Sigmoid colon (tissue), 6 donors: ENCODE measurements at regions not wholly inside any gene's neighbourhood (a gene's known extent, or its start where the extent isn't known, plus 50 kb on each side); places are given as distances from the start of the nearest gene placed in this dataset.

ENCODE experiments used
- DNase-seq: peaks from one replicate; pipeline ENCODE4 v3.0.0-alpha.2; 2019
- H3K27ac ChIP-seq, 4 donors: fragments of 200-600 bp; sonication (generic); one replicate each; pipeline ENCODE4 v1.5.1; 2016 to 2019; ENCODE audit warnings: mild to moderate bottlenecking in 1 of 4
- H3K27me3 ChIP-seq, 3 donors: fragments of 200-600 bp; sonication (generic); one replicate each; pipeline ENCODE4 v1.5.1; 2019; ENCODE audit warnings: mild to moderate bottlenecking in 1 of 3
- H3K36me3 ChIP-seq, 4 donors: fragments of 200-600 bp; sonication (generic); one replicate each; pipeline ENCODE4 v1.5.1; 2016 to 2019
- H3K4me1 ChIP-seq, 4 donors: fragments of 200-600 bp; sonication (generic); one replicate each; pipeline ENCODE4 v1.5.1; 2017 to 2019
- H3K4me3 ChIP-seq, 4 donors: fragments of 200-600 bp; sonication (generic); one replicate each; pipeline ENCODE4 v1.5.1; 2017 to 2019; ENCODE audit warnings: mild to moderate bottlenecking in 2 of 4, moderate library complexity in 1 of 4
- H3K9me3 ChIP-seq, 4 donors: fragments of 200-600 bp in 3 of 4; sonication (generic) in 3 of 4; one replicate each; pipeline versions ENCODE4 v1.5.1 to v1.6.1; 2013 to 2019
- EP300 ChIP-seq, 4 donors: sonication (generic); formaldehyde crosslinking; IDR thresholded peaks; one replicate each; pipeline ENCODE4 v1.6.1; 2017; ENCODE audit warnings: antibody characterized with exemption in 4 of 4
- POLR2A ChIP-seq, 2 donors: fragments of 450-650 bp; IDR thresholded peaks; one replicate each; pipeline ENCODE4 v1.6.1; 2016; ENCODE audit warnings: antibody characterized with exemption in 2 of 2, mild to moderate bottlenecking in 2 of 2, moderate library complexity in 2 of 2
- POLR2AphosphoS5 ChIP-seq, 4 donors: sonication (generic); formaldehyde crosslinking; IDR thresholded peaks; one replicate each; pipeline ENCODE4 v1.6.1; 2017; ENCODE audit warnings: antibody characterized with exemption in 4 of 4
- WGBS, 2 donors: extraction: QIAGEN DNeasy Blood & Tissue Kit; methylation state at CpG; one replicate each; pipeline ENCODE4 v1.1.7; 2013; 5-methylcytosine and 5-hydroxymethylcytosine counted together
- intact Hi-C: fragments of 100-400 bp; cut with DNase I; formaldehyde crosslinking; loops from one replicate; pipeline ENCODE4 v1.15.1; 2023
- TF ChIP-seq, protein P1 (sequence below), 4 experiments: fragments of 450-650 bp in 3 of 4; fragments of 200-600 bp in 1 of 4; IDR thresholded peaks; one replicate each; pipeline ENCODE4 v1.5.1; 2016 to 2019; ENCODE audit warnings: antibody characterized with exemption in 4 of 4, mild to moderate bottlenecking in 3 of 4, moderate library complexity in 2 of 4
- donor health status: healthy with polysubstance abuse.
- donor health status: healthy.

DNA sequence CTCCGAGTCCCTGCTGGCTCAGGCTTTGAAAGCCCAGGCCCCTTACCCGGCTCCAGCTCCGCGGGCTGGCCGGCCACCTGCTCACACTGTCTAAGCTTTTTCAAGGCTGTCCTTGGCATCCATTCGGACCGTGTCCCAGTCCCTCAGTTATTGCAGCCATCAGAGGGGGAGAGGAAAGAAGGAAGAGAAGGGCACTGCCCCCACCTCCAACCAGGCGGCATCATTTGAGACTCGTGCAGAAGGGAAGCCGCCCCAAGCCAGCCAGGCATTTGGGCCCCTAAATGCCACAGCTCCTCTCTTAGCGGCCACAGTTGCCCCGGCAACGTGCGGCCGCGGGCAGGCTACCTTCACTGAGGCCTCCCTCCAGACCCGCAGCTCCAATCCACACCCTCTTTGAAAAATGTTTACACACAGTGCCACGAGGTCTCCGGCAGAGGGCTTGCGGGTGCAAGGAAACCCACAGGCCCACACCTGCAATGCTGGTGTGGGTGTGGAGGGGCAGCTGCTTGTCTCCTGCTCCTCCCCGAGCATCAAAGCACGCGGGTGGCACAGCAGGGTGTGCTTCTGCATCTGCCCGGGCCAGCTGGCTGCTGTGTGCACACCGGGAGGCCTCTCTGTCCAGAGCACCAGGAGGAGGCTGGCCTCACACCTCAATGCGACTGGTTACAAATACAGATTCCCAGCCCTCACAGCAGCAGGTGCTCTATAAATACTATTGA is 124.4 kb downstream of the CTTN start:
- Histone ChIP-seq H3K27ac (no peak overlapping the region), H3K9me3 (no peaks in the 10 kb centered on the region), H3K27me3 (no peaks in the 10 kb centered on the region), H3K4me1 (no peaks in the 10 kb centered on the region), H3K36me3 (no peaks in the 10 kb centered on the region), H3K4me3 (no peak overlapping the region)
- DNase-seq, result no peak
- TF ChIP-seq POLR2AphosphoS5 (IDR thresholded peaks at IDR 0.05) (no peak), EP300 (IDR thresholded peaks at IDR 0.05) (no peak), POLR2A (IDR thresholded peaks at IDR 0.05) (no peak)
- TF ChIP-seq, protein P1, sequence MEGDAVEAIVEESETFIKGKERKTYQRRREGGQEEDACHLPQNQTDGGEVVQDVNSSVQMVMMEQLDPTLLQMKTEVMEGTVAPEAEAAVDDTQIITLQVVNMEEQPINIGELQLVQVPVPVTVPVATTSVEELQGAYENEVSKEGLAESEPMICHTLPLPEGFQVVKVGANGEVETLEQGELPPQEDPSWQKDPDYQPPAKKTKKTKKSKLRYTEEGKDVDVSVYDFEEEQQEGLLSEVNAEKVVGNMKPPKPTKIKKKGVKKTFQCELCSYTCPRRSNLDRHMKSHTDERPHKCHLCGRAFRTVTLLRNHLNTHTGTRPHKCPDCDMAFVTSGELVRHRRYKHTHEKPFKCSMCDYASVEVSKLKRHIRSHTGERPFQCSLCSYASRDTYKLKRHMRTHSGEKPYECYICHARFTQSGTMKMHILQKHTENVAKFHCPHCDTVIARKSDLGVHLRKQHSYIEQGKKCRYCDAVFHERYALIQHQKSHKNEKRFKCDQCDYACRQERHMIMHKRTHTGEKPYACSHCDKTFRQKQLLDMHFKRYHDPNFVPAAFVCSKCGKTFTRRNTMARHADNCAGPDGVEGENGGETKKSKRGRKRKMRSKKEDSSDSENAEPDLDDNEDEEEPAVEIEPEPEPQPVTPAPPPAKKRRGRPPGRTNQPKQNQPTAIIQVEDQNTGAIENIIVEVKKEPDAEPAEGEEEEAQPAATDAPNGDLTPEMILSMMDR (IDR thresholded peaks at IDR 0.05), result no peak
- WGBS, 2 donors, result 35 to 44% methylated on average over 26 of the region's 26 CpGs
- intact Hi-C loops, result no loop called here

DNA sequence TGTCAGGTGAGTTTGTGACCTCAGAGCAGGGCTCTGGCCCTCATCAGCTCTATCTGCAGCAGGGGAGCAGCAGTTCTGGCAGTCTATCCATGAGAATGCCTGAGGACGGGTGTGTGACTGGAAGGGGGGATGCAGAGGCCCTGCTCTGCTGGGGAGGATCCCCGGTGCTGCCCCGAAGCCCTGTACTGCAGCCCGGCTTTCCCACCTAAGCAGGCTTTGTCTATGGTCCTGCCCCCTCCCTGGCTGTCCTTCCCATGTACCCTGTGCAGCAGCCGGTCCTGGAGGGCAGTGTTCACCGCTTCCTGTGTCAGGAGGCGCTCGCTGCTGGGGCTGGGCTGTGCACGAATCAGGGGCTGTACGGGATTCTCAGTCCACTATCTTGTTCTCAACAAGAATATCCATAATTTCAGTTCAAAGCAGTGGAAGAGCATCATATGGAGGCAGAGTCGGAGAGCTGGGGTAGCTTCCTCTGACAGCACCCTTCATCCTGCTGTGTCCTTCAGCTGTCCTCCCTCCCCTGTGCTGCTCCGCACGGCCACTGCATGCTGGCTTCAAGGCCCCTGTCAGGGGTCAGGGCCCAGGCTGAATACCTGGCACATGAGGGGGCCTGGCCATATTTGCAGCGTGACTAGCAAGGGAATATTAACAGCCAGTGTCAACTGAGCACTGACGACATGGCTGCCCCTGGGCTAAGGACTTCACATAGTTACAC is 125.2 kb downstream of the CTTN start:
- intact Hi-C loops, result no loop called here
- Histone ChIP-seq H3K27me3 (no peaks in the 10 kb centered on the region), H3K4me3 (no peak overlapping the region), H3K9me3 (no peaks in the 10 kb centered on the region), H3K36me3 (no peaks in the 10 kb centered on the region), H3K4me1 (no peaks in the 10 kb centered on the region), H3K27ac (no peak overlapping the region)
- DNase-seq, result no peak
- TF ChIP-seq POLR2AphosphoS5 (IDR thresholded peaks at IDR 0.05), result no peak
- TF ChIP-seq EP300 (IDR thresholded peaks at IDR 0.05), result no peak
- TF ChIP-seq, protein P1 (IDR thresholded peaks at IDR 0.05), result no peak
- TF ChIP-seq POLR2A (IDR thresholded peaks at IDR 0.05), result no peak
- WGBS, 2 donors, result 82 to 85% methylated on average over 15 of the region's 15 CpGs

DNA sequence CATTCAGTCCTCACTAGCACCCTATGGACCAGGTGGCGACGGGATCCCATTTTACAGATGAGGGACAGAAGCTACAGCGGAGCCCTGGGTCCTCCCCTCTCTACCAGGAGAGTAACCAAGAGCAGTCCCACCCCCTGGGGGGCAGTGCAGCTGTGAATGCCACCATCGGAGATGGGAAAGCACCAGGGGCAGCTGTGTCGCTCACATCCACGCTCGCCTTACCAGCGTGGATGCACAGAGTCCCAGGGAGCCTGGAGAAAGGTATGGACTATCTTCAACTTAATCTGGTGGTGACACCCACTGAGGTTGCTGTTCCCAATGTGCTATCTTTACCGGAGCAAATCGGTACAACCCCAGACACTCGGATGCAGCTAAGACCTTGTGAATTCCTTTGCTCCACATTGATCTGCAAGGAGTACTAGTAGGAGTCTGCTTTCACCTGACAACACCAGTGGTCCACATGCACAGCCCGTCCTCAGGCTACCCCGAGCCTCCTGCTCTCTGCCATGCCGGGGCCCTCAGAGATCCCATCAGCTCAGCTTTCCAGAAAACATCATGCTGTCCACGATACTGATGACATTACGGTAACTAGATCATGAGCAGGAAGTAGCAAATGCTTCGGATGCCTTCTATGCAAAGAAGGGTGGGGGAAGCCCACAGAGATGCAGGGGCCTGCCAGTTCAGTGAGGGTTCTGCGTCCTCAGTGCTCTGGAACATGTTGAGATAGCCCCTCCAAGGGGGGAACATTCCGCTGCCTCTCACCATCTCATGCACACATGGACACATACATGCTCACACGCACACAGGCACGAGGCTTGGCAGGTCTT is 126.0 kb downstream of the CTTN start:
- H3K9me3 ChIP-seq, result no peaks in the 10 kb centered on the region
- 75 to 85% methylated on average over 21 of the region's 21 CpGs for WGBS, 2 donors
- H3K27me3 ChIP-seq, result no peaks in the 10 kb centered on the region
- no peaks in the 10 kb centered on the region for H3K4me1 ChIP-seq
- H3K36me3 ChIP-seq, result no peaks in the 10 kb centered on the region
- no peak overlapping the region for H3K4me3 ChIP-seq
- H3K27ac ChIP-seq, result no peak overlapping the region
- intact Hi-C loops, result no loop called here
- TF ChIP-seq POLR2AphosphoS5 (IDR thresholded peaks at IDR 0.05) (no peak), EP300 (IDR thresholded peaks at IDR 0.05) (no peak), POLR2A (IDR thresholded peaks at IDR 0.05) (no peak)
- TF ChIP-seq, protein P1 (IDR thresholded peaks at IDR 0.05), result no peak
- no peak for DNase-seq

DNA sequence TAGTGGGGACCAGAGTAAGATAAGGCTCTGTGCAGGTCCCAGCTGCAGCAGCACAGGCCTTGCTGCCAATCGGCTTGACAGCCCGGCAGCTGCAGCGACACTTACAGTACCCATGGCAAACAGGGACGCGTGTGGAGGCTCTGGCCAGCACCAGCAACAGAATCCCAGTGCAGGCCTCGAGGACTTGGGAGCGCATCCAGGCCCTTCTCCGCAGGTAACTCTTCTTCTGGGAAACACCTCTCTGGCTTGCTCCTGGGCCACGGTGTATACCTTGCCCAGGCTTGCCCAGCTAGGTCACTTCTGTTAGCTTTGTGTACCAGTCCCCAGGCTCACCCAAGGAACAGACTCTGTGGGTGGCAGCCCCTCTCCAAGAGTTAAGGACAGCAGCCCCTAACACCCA is 126.7 kb downstream of the CTTN start:
- Histone ChIP-seq H3K36me3 (no peaks in the 10 kb centered on the region), H3K4me3 (no peak overlapping the region), H3K27me3 (no peaks in the 10 kb centered on the region), H3K27ac (no peak overlapping the region), H3K9me3 (no peaks in the 10 kb centered on the region), H3K4me1 (no peaks in the 10 kb centered on the region)
- WGBS, 2 donors, result 84 to 90% methylated on average over 9 of the region's 9 CpGs
- DNase-seq, result no peak
- TF ChIP-seq, protein P1 (IDR thresholded peaks at IDR 0.05), result no peak
- no peak for TF ChIP-seq POLR2A (IDR thresholded peaks at IDR 0.05)
- no peak for TF ChIP-seq POLR2AphosphoS5 (IDR thresholded peaks at IDR 0.05)
- no peak for TF ChIP-seq EP300 (IDR thresholded peaks at IDR 0.05)
- intact Hi-C loops, result no loop called here
